ENCODE measurements at regions not wholly inside any gene's neighbourhood (a gene's known extent, or its start where the extent isn't known, plus 50 kb on each side); places are given as distances from the start of the nearest gene placed in this dataset.

GRCh38 chr7:46970476-46970875 lies 611.4 kb downstream of the TNS3 start:
- POLR2A ChIA-PET, result no interaction called here
- DNase-seq (ENCODE audit: extremely low spot score), result no peak
- TF ChIP-seq ELF4 (IDR thresholded peaks at IDR 0.05) (no peak), FOXK2 (IDR thresholded peaks at IDR 0.05) (no peak), SUZ12 (IDR thresholded peaks at IDR 0.05) (no peak), ZNF384 (IDR thresholded peaks at IDR 0.05) (no peak), BHLHE40 (IDR thresholded peaks at IDR 0.05; ENCODE audit: borderline replicate concordance) (no peak), L3MBTL2 (conservative IDR thresholded peaks at IDR 0.05) (no peak), LEF1 (IDR thresholded peaks at IDR 0.05; ENCODE audit: borderline replicate concordance) (no peak), NFRKB (IDR thresholded peaks at IDR 0.05) (no peak), SP1 (IDR thresholded peaks at IDR 0.05) (no peak), ARNT (IDR thresholded peaks at IDR 0.05) (no peak), HDGF (IDR thresholded peaks at IDR 0.05; ENCODE audit: borderline replicate concordance) (no peak), PKNOX1 (IDR thresholded peaks at IDR 0.05) (no peak), CTBP1 (IDR thresholded peaks at IDR 0.05; ENCODE audit: borderline replicate concordance) (no peak), FOXM1 (IDR thresholded peaks at IDR 0.05; ENCODE audit: borderline replicate concordance) (no peak)
- CTCF ChIA-PET, result no interaction called here

- TF ChIP-seq PKNOX1 (IDR thresholded peaks at IDR 0.05), result no peak
- TF ChIP-seq HDGF (IDR thresholded peaks at IDR 0.05; ENCODE audit: borderline replicate concordance), result no peak
- no peak for TF ChIP-seq SUZ12 (IDR thresholded peaks at IDR 0.05)
- ChIA-PET POLR2A (no interaction called here), CTCF (no interaction called here)
- DNase-seq (ENCODE audit: extremely low spot score), result no peak
These were observed 611.8 kb downstream of the TNS3 start for GRCh38 chr7:46970131-46970430.

GRCh38 chr7:46969303-46970130 lies 612.4 kb downstream of the TNS3 start:
- TF ChIP-seq BHLHE40 (IDR thresholded peaks at IDR 0.05; ENCODE audit: borderline replicate concordance) (no peak), FOXM1 (IDR thresholded peaks at IDR 0.05; ENCODE audit: borderline replicate concordance) (no peak), PKNOX1 (IDR thresholded peaks at IDR 0.05) (no peak)
- DNase-seq (ENCODE audit: extremely low spot score), result no peak
- POLR2A ChIA-PET, result no interaction called here
- CTCF ChIA-PET, result no interaction called here

GRCh38 chr7:46968003-46968402 lies 613.9 kb downstream of the TNS3 start:
- ChIA-PET POLR2A (no interaction called here), CTCF (no interaction called here)
- no peak for DNase-seq (ENCODE audit: extremely low spot score)
- TF ChIP-seq SP1 (IDR thresholded peaks at IDR 0.05), result no peak
- no peak for TF ChIP-seq FOXA1 (IDR thresholded peaks at IDR 0.05)
- no peak for TF ChIP-seq PKNOX1 (IDR thresholded peaks at IDR 0.05)
- TF ChIP-seq BHLHE40 (IDR thresholded peaks at IDR 0.05; ENCODE audit: borderline replicate concordance), result no peak
- TF ChIP-seq ELF4 (IDR thresholded peaks at IDR 0.05), result no peak
- TF ChIP-seq TARDBP (IDR thresholded peaks at IDR 0.05), result no peak
- TF ChIP-seq L3MBTL2 (conservative IDR thresholded peaks at IDR 0.05), result no peak
- no peak for TF ChIP-seq FOXM1 (IDR thresholded peaks at IDR 0.05; ENCODE audit: borderline replicate concordance)
- TF ChIP-seq ZNF384 (IDR thresholded peaks at IDR 0.05), result no peak
- TF ChIP-seq NFRKB (IDR thresholded peaks at IDR 0.05), result no peak
- no peak for TF ChIP-seq HDGF (IDR thresholded peaks at IDR 0.05; ENCODE audit: borderline replicate concordance)
- TF ChIP-seq ARNT (IDR thresholded peaks at IDR 0.05), result no peak
- no peak for TF ChIP-seq FOXK2 (IDR thresholded peaks at IDR 0.05)
- no peak for TF ChIP-seq SUZ12 (IDR thresholded peaks at IDR 0.05)

- no peak for TF ChIP-seq BHLHE40 (IDR thresholded peaks at IDR 0.05; ENCODE audit: borderline replicate concordance)
- no peak for TF ChIP-seq FOXA1 (IDR thresholded peaks at IDR 0.05)
- no peak for TF ChIP-seq PKNOX1 (IDR thresholded peaks at IDR 0.05)
- no peak for TF ChIP-seq SUZ12 (IDR thresholded peaks at IDR 0.05)
- no peak for TF ChIP-seq ARNT (IDR thresholded peaks at IDR 0.05)
- TF ChIP-seq ELF4 (IDR thresholded peaks at IDR 0.05), result no peak
- TF ChIP-seq L3MBTL2 (conservative IDR thresholded peaks at IDR 0.05), result no peak
- TF ChIP-seq ZNF384 (IDR thresholded peaks at IDR 0.05), result no peak
- TF ChIP-seq NFRKB (IDR thresholded peaks at IDR 0.05), result no peak
- TF ChIP-seq FOXM1 (IDR thresholded peaks at IDR 0.05; ENCODE audit: borderline replicate concordance), result no peak
- no peak for TF ChIP-seq SP1 (IDR thresholded peaks at IDR 0.05)
- TF ChIP-seq FOXK2 (IDR thresholded peaks at IDR 0.05), result no peak
- no peak for TF ChIP-seq CTBP1 (IDR thresholded peaks at IDR 0.05; ENCODE audit: borderline replicate concordance)
- TF ChIP-seq LEF1 (IDR thresholded peaks at IDR 0.05; ENCODE audit: borderline replicate concordance), result no peak
- ChIA-PET POLR2A (no interaction called here), CTCF (no interaction called here)
- no peak for DNase-seq (ENCODE audit: extremely low spot score)
These were observed 618.2 kb downstream of the TNS3 start for GRCh38 chr7:46963719-46964118.

Data from HEK293T (cell line).